ENCODE measurements at regions not wholly inside any gene's neighbourhood (a gene's known extent, or its start where the extent isn't known, plus 50 kb on each side); places are given as distances from the start of the nearest gene placed in this dataset.

DNA sequence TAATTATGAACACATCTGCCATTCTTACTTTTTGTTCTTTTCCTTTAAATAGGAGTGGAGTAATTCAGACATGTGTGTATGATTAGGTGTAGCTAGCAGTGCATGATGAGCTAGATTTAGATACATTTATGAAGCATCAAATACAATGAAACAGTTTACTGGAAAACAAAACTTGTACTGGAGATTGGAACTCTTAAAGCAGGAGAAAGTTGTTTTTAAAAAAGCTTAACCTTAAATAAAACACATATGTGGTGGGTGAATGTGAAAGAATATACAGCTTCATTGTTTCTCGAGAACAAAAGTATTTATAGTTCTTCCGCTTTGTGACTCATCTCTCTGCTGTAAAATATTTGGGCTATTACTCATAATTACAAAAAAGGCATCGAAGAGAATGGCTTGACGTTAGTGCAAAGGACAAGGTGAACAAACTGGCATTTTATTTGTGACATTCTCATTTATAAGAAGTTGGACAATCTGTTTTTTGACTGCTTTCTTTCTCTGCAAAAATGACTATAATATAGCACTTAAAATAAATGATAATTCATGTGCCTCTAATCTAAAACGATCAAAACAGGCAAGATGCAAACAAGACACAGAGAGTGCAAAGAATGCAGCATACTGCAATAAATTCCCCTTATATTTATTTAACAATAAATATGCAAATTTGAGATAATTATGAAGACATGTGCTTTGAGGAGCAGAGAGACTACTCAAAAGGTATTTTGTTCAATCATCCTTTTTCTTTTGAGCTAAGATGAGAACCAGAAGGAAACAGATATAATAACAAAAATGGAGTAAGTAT, 478.8 kb downstream of the CETN3 start:
- DNase-seq (ENCODE audit: low read depth in 2 of 2): no peak

DNA sequence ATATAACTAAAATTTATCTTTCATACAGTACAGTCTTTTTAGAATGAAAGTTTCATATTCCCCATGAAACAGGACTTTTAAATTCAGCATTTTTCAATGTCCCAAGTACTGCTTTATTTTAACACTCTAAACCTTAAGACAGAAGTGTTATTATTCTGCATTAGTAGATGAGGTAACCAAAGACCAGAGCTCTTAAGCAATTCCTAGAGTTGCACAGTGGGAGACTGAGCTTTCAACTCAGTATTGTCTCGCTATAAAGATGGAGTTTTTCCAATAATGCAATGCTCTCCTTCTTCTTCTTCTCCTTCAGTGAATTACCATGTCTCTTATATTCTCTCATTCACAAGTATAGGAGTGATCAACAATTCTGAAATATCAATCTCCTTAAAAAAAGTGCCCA, 479.7 kb downstream of the CETN3 start:
- no peak for DNase-seq (ENCODE audit: low read depth in 2 of 2)

GRCh38 chr5:89929173-89929572, 480.4 kb downstream of the CETN3 start:
- no peak for DNase-seq (ENCODE audit: low read depth in 2 of 2)

GRCh38 chr5:89922161-89922560, 487.4 kb downstream of the CETN3 start:
- DNase-seq (ENCODE audit: low read depth in 2 of 2): no peak

GRCh38 chr5:89917112-89917511, 492.4 kb downstream of the CETN3 start:
- DNase-seq (ENCODE audit: low read depth in 2 of 2): no peak

- no peak for DNase-seq (ENCODE audit: low read depth in 2 of 2)
Measured at GRCh38 chr5:89916131-89916530, 493.4 kb downstream of the CETN3 start.

GRCh38 chr5:89908876-89909275, 500.7 kb downstream of the CETN3 start:
- no peak for DNase-seq (ENCODE audit: low read depth in 2 of 2)

DNA sequence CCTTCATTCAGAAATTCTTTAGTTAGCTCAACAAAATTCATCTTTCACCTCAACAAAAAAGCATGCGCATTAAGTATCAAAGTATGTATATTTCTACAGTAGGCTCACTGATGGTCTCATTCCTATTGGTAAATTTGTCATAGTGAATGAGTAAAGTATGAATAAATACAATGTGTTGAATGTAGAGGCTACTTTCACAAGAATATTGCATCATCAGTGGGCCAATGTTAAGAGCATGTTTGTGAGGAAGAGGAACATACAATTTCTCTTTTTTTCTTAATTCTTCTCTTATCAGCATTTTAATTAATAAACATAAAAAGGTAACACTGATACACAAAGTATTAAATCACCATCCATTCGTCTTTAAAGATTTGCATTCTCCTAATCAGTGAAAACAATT, 505.1 kb downstream of the CETN3 start:
- DNase-seq (ENCODE audit: low read depth in 2 of 2): no peak

GRCh38 chr5:89901983-89902382, 507.6 kb downstream of the CETN3 start:
- no peak for DNase-seq (ENCODE audit: low read depth in 2 of 2)

DNA sequence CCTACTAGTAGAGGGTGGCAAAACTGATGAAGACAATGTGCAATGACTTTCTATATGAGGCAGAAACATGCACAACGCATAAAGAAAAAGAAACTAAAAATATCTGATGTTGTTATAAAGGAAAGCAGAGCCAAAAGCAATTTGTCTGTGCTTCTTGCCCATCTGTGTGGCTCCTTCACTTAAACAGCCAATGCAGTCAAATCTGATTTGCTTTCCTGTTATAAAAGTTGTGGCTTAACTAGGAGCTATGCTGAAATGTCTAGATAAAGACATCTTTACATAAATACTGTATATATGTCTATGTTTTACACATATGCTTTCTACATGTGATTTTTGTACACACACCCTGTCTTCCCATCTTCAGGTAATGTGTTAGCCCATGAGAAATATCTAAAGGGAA, 508.2 kb downstream of the CETN3 start:
- no peak for DNase-seq (ENCODE audit: low read depth in 2 of 2)

GRCh38 chr5:89900346-89900745, 509.2 kb downstream of the CETN3 start:
- DNase-seq (ENCODE audit: low read depth in 2 of 2): no peak

- no peak for DNase-seq (ENCODE audit: low read depth in 2 of 2)
Measured at GRCh38 chr5:89899559-89899958, 510.0 kb downstream of the CETN3 start.

- DNase-seq (ENCODE audit: low read depth in 2 of 2): no peak
Measured at GRCh38 chr5:89893546-89893945, 516.0 kb downstream of the CETN3 start.

- no peak for DNase-seq (ENCODE audit: low read depth in 2 of 2)
Measured at GRCh38 chr5:89885670-89886069, 523.9 kb downstream of the CETN3 start.

DNA sequence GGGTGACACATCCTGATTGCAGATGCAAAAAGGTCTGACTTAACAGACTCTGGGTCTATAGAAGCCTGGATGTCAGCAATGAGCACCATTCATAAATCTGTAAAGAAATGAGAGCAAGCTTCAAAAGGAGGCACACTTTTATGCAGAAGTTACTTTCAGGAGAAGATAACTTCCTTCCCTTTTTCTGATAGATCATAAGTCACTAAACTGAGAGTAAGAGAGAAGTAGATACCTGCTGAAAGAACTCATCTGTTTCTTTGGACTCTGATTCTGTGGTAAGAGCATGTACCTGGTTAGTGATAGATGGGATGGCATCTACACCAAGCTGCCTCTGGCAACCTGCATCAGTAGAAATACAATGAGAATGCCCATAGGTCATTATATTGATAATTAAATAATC, 525.6 kb downstream of the CETN3 start:
- DNase-seq (ENCODE audit: low read depth in 2 of 2): no peak

DNA sequence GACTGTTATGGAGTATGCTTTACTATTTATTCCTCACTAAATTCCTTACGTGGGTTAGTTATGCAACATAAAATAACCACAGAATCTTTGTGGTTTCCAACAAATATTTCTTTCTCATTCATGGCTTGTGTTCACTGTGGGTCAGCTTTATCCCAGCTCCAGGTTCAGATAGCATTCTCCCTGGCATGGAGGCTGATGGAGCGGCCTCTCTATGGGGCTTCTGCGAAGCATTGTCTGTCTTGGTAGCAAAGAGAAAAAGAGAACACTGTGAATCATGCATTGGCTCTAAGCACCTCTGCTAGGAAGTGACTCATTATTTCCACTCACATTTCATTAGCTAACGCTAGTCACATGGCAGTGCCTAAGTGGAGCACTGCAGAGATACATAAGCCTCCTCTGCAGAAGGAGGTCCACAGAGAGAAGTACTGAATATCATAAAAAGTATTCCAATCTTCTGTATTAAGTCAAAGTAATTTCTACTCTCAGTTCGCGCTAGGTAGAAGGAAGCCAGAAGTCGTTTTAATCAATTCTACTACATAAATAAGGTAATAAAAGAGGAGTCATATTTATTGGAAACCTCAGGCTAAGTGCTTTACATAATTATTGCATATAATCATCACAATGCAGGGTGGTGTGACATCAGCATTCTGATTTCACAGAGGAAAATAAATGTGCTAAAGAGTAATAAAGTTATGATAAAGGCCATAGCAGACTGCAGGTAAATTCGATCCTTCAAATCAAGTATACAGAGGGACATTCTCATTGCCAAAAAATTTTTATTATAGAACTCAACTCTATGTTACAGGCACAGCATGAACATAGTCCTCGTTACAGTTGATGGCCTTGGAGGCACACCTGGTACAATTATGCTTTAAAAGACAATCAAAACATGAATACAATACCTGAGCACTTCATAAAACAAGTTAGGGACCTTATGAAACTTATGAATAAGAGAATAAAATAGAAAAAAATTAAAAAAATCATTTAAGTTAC, 531.1 kb downstream of the CETN3 start:
- DNase-seq (ENCODE audit: low read depth in 2 of 2): no peak

- no peak for DNase-seq (ENCODE audit: low read depth in 2 of 2)
Measured at GRCh38 chr5:89871906-89872305, 537.6 kb downstream of the CETN3 start.

DNA sequence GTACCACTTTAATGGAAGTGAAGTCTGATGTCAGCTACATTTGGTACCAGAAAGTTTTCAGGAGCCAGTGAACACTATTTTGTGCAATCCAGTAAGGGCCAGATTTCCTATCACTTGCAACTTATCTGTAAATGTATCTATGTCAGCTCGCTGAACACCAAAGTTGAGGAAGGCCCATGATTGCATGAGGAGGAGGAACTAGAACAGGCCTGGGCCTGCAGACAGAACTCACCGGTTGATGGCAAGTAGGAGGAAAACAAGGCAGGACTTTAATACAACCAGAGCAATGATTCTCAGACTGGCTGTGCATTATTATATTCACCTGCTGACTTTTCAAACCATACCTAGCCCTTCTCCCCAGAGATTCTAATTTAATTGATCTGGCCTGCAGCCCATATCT, 540.2 kb downstream of the CETN3 start:
- DNase-seq (ENCODE audit: low read depth in 2 of 2): no peak

DNA sequence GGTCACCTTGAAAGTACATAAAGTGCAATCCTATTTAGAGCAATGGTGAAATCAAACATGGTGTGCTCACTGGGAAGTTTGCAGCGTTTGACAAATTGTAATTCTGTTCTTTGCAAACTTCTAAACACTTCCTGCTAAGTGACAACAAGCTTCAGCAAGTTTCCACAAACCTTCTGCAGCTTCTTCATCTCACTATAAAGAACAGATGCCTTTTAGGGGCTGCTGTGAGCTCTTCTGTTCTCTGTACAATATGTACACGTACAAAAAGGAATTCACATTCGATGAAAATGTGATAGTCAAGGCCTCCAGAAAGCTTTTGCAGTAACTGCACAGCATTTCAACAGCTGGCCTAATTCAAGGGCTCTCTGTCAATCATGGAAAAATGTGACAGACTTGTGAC, 543.1 kb downstream of the CETN3 start:
- DNase-seq (ENCODE audit: low read depth in 2 of 2): no peak

DNA sequence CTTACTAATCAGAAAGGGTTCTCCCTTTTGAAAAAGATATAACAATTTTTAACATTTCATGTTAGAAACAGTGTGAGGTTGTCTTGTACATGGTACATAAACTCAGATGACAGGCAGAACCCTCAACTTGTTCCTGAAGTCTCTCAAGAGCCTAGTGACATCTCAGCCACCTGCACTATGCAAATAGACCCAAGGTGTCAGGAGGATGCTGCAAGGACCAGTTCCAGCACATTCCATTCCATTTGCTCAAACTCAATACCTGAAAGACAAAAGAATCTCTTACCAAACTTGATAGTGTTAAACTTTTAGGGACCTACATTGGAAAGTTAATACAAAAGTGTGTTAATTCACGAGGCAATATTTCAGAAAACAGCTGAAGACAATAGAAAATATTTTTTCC, 544.6 kb downstream of the CETN3 start:
- DNase-seq (ENCODE audit: low read depth in 2 of 2): no peak

- DNase-seq (ENCODE audit: low read depth in 2 of 2): no peak
Measured at GRCh38 chr5:89857790-89858189, 551.8 kb downstream of the CETN3 start.

DNA sequence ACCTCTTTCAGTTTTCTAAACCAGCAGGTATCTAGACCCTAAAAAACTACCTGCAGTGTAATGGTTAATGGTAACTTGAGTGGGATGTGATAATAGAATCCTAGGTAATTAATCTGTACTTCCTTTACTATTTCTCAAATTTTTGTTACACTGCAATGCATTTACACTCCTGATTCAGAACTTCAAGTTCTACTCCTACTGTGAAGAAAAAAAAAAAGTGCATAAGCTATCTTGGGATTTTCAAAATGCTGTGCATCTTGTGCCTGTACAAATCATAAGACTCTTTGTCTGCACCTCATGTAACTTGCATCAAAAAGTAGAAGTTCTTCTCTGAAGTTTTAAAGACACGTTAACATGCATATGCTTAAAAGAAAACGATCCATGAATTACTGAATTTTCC, 554.1 kb downstream of the CETN3 start:
- DNase-seq (ENCODE audit: low read depth in 2 of 2): no peak

GRCh38 chr5:89851911-89852310, 557.6 kb downstream of the CETN3 start:
- no peak for DNase-seq (ENCODE audit: low read depth in 2 of 2)

Data from stimulated activated CD4-positive, alpha-beta T cell treated with anti-CD3 and anti-CD28 coated beads, Interleukin-4, amount 100 ng/mL, for 48 hours (primary cell).